DOHH2 (cell line): ENCODE measurements at regions not wholly inside any gene's neighbourhood (a gene's known extent, or its start where the extent isn't known, plus 50 kb on each side); places are given as distances from the start of the nearest gene placed in this dataset.

Experiments
- CTCF ChIP-seq: fragments of 200-600 bp; sonication (generic); IDR thresholded peaks from one replicate; pipeline ENCODE4 v1.5.1; 2014; ENCODE audit warnings: antibody characterized with exemption, mild to moderate bottlenecking, low read depth, low read length; ENCODE audit not compliant: poor library complexity, severe bottlenecking
- EZH2phosphoT487 ChIP-seq: fragments of 200-600 bp; sonication (generic); IDR thresholded peaks from 2 replicates; pipeline ENCODE4 v1.6.1; 2017; ENCODE audit warnings: borderline replicate concordance, mild to moderate bottlenecking, antibody characterized with exemption, low read length, moderate library complexity, mixed read lengths

GRCh38 chr15:72833561-72833960 lies 50.0 kb upstream of the ADPGK start:
- no peak for TF ChIP-seq CTCF
- TF ChIP-seq EZH2phosphoT487: no peak
